CD4-positive, alpha-beta T cell treated with Interleukin-6 for 4 hours (primary cell): ENCODE measurements at regions not wholly inside any gene's neighbourhood (a gene's known extent, or its start where the extent isn't known, plus 50 kb on each side); places are given as distances from the start of the nearest gene placed in this dataset.

Experiments used
- DNase-seq: peaks from one replicate; pipeline ENCODE4 v3.0.0-alpha.2; 2020; ENCODE audit warnings: mixed read lengths

DNA sequence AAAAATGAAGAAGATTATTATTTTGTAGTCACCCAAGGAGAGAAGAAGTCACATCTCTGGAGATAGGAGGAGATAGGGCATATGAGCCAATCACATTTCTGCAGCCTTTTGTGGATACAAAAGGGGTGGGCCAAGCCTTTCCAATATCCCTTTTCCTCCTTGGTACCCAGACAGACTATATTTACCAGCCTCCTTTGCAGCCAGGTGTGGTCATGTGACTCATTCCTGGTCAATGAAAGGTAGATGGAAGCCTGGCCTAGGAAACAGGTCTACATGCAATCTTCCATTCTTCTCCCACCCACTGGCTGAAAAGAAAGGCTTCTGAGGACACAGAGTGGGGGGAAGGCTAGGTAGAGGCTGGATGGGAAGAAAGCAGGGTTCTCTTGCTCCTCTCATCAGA, 58.1 kb upstream of the ERG start:
- DNase-seq, result no peak

DNA sequence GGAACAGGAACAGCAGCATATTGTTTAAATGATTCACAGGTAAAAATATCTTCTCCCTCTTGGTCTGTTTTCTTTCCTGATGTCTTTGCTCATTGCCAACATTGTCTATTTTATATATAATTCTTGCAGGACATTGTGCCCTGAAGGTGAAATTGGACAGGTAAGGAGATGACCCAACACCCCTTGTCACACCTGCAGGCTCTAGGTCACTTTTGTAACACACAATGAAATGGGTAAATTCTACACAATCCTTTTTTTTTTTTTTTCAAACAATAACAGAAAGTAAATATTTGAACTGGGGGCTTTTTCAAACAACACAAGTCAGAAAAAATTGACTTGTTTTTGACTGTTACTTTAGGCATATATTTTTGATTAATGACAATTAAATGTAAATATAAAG, 62.9 kb upstream of the ERG start:
- no peak for DNase-seq

DNA sequence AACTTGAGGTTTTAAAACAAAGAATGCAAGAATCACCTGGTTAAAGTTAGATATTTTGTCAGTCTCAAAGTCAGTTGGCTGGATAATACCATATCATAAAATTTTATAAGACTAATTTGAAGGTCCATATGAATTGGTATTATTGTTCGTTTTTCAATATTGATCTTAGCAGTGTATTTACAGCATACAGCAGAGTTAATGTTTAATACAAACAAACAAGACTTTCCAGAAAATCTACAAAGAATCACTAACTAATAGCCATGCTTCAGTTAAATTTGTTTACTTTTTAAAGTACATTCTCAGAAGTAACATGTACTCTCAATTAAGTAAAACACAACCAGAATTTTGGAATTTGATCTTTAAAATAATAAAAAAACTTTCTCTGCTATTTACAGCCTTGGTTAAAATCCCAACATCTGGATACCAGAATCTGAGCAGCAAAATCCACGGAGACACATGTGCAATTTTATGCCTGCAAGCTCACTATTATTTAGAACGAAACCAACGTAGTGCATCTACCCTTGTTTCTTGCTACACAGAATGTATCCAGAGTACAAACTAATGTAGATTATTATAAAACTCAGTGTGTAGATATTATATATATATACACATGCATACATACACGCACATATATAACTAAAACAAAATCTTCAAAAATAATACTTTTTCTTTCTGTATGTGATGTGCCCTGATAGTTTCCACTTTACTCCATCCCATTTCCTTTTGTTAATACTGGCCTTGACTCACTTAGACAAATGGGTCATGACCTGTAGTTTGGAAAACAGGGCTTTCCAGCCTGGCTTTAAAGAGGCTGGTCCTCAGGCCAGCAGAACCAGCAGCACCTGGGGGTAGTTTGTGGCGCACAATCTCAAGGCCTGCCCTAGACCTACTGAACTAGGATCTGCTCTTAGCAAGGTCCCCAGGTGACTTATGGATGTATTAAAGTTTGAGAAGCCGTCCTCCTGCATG, 63.6 kb upstream of the ERG start:
- DNase-seq, result no peak

DNA sequence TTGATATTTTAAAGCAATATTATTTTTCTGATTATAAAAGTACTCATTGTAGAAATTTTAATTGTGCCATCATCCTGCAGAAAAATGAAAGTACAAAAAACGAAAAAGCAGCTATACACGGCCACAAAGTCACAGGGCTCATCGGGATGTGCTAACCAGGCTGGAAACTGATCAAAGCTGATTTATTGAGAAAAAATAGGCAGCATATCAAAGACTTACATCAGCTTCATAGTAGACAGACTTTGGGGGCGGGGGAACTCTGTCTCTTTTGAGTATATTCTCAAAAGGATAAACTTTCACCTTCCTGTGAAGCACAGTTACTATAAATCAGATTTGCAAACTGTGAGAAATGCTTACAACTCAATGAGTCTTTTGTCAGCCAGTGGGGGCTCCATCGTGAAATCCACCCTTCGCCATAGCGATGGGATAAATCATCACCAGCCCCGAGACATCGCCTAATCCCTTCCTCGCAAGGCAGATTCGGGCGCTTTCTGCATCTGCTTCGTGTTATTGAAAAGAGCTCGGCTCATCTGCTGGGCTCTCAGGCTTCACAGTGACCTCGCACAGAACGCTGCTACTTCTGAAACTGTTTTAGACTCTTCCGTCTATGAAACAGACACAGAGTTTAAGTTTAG, 69.2 kb upstream of the ERG start:
- DNase-seq, result no peak

DNA sequence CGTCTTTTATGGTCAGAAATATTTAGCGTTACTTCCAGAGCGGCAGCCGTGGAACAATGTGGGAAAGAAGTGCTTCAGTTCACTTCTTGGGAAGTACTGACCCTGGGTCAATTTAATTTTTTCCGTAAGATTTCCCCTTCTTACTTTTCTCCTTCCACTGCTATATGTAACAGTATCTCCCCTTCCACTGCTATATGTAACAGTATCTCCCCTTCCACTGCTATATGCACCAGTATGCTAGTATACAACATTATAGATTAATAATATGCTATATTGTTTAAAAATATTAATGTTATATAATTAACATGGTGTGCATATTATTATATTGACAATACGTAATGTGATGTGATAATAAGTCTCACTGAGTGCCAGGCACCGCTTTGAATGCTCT, 69.7 kb upstream of the ERG start:
- DNase-seq, result no peak

DNA sequence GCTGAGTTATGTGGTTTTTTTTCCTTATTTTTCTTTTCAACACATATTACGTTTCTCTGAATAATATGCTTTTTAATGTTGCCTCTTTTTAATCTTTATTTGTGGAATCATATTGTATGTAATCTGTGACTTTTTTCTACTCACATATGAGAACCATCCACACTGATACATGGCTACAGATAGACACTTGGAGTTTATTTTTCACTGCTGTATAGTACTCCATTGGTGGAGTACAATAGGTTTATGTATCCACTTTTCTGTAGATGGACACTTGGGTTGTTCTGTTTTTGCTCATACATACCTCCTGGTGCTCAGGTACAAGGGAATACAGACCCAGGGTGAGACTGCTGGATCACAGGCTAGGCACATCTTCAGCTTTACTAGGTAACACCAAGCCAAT, 71.5 kb upstream of the ERG start:
- no peak for DNase-seq

DNA sequence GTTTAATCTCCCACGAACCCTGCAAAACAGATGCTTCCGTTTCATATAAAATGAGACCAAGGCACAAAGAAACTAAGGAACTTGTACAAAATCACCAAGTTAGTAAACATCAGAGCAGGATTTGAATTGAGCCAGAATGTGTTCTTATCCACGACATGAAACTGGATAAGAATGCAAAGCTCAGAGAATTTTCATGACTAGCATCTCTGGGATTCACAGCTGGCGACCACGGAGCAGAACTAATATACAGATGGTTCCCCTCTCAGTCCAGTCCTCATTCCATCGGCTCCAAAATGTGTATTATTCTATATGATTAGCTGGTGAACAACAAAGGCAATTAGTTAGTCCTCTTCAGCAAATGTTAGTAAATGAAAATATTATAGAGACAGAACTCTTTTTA, 72.3 kb upstream of the ERG start:
- no peak for DNase-seq

DNA sequence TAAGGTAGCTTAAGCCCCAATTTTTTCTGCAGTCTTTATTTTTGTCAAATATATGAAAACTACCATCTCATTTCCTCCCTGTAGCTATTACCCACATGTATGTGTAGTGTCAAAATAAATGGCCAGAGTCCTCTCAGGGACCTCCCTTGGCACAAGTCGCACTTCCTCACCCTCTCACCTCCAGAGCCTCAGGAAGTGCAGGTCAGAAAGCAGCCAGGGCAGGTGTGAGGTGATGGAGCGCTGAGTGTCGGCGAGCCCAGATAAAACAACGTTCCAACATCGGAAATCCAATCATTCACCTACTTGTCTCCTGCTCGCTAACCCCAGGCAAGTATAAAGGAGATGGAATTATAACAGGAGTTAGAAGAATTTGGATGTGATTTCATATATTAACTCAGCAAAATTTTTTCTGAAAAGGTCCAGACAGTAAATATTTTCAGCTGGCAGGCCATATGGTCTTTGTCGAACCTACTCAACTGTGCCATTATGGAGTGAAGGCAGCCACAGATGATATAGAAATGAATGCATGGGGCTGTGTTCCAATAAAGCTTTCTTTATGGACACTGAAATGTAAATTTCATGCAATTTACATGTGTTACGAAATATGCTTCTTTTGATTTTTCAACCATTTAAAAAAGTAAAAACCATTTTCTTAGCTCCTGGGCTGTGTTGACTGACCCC, 76.8 kb upstream of the ERG start:
- DNase-seq, result no peak

DNA sequence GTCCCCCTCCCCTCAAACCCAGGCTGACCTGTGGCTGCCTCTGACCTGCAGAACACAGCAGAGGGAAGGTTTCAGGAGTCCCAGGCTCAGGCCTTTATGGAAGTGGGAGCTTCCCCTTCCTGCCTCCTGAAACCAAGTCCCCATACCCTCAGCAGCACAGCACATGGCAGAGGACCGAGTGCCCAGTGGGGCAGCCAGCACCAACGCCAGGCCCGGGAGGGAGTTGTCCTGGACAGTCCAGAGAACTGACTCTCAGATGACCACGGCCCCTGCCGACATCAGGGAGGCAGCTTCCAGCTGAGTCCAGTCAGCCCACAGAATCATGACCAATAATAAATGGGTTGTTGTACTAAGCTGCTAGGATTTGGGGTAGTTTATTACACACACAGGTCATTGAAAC, 79.6 kb upstream of the ERG start:
- DNase-seq, result no peak

DNA sequence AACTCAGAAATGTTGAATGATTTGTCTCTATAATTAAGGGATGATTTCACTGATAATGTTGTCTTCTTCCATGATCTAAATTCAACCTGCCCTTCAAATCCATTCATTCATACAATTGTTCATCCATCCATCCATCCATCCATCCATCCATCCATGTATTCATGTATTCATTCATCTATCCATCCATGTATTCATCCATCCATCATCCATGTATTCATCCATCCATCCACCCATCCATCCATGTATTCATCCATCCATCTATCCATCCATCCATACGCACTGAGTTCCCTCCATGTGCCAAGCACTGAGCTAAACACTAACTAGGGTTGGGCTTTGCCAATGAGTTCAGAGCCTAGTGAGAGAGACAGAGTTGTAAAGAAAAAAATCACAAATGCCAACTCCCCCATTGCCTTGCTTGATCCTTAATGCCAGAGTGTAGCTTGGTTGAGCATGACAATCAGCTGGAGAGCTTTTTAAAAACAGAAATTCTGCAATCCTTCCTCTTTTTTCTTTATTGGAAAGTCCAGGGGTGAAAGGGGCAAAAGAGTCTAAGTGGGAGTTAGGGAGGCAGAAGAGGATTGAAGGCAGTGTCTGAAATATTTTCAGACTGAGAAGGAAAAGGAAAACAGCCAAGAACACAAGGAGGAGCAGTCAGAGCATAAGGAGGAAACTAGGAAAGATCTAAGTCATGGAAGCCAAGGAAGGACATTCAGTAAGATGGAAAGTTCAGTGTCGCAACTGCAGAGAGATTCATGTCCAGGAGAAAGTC, 92.4 kb upstream of the ERG start:
- DNase-seq, result no peak

DNA sequence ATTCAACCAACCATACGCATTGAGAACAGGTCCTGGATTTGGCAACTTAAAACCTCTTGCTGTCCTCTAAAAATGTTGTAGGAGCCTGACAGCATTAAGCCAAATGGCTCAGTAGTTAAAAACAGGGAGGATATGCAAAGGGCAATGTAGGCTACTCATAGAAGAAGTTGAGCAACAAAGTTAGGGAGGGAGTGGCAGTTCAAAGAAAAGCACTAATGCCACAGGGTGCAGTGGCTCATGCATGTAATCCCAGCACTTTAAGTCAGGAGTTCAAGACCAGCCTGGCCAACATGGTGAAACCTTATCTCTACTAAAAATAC, 92.9 kb upstream of the ERG start:
- no peak for DNase-seq

DNA sequence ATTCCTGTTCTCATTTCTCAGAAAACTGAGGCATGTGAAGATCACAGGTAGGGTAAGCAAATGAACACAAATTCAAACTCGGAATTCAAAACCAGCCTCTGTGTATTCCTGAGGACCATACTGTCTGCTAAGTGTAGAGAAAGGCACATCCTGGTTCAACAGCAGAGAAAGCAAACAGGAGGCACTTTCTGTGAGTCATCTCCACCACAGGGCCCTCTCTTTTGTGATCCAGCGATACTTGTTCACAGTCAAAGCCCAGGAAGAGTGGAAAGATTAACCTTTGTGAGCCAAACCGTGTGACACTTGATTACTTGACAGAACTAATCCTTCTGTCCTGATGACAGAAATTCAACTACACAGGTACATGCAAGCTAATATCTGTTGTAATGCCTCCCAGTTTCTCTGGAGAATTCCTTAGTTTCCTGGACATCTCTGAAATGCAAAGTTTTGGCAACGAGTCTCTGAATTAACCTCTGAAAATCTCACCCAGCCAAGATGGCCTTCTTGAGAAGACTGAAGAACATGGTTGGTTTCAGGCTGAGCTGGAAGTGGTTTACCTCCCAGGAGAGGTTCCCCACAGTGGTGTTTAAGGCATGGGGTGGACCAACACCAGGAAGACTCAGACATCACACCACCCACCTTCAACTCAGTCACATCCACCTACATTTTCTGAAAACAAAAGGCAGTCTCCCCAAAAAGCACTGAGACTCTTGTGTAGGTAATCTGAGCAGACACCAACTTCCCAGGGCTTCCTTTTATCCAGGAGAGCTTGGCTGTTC, 98.2 kb upstream of the ERG start:
- no peak for DNase-seq

DNA sequence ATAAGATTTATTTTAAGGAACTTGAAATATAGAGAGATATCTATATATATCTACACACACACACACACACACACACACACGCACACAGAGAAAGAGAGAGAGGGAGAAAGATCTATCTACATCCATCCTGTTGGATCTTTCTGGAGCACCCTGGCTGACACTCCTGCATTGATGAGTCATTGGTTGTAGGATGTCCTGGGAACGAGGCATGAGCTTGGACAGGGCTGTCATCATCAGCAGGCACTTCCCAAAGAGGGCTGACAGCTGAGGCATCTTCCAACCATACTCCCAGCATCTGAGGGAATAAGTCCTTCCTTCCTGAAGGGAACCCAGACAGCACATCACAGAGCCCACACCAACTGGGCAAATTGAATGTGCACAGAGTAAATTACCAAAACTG, 99.1 kb upstream of the ERG start:
- DNase-seq, result no peak

DNA sequence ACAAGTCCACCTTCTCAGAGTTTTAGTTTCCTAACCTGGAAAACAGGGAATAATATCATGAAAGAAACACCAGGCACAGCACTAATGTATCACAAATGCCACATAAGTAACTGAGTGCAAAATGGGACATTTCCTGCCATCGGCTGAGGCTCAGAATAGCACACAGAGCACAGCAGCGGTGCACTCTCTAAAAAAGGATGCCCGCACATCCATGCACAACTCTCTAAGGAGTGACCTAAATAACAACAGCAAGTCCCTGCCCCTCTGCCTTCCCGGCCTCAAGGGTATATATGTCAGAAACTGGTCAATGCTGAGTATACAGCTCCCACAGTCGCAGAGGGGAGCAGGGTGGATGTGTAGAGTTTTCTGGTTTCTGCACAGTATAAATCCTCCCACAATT, 100.1 kb upstream of the ERG start:
- DNase-seq, result no peak

DNA sequence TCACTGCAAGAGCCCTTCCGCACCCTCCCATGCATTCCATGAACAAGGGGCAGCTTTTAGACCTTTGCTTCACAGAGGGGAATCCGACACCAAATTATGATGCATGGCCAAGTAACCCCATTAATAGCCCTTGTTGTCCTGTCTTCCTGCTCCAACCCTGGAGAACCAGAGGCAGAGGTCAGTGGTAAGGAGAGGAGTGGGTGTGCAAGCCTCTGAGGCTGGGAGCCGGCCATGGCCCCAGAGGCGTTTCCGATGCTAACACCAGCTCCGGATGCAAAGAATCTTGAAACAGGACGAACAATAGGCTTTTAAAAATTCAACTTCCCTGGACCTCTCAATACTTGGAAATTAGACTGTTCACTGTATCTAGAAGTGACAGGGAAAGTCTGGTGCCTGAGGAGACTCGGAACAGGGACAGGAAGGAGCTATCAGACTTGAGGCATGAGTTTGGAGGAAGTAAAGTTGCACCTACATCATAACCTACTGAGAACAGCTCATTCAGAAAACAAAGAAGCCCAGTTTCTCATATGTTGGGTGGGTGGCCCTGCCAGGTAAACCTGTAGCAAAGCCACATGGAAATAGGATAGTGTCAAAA, 101.2 kb upstream of the ERG start:
- DNase-seq, result no peak

DNA sequence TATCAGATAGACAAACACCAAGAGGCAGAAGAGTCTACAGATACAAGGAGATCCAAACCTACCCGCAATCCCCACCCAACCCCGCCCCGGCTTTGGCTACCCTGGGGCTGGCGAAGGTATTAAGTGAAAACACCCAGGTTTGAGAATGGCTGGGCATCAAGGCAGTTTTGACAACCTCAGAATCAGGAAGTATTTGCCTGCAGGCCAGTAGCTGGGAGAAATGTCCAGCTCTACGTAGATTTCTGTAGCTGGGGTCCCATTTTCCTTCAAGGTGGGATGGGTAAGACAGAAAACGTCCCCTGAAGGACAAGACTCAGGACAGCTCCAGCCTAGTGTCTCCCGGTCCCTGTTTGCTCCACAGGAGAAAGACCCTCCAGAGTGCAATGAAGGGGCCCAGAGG, 101.8 kb upstream of the ERG start:
- no peak for DNase-seq

DNA sequence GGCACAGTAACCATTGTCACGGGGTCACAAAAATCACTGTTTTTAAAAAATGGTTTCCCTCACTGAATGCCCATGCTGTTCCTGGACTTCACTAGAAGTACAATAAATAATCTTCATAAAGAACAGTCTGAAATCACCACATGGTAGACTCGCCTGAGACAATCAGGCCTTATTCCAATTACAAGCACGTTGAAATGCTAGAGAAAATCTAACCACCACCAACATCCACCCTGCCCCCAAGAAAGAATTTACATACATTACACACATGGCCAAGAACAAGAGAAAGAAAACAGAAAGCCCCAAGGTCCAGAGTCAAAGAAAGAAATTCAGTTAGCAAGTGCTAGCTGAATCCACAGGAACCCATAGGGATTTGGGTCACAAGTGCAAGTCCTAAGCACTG, 107.0 kb upstream of the ERG start:
- no peak for DNase-seq

DNA sequence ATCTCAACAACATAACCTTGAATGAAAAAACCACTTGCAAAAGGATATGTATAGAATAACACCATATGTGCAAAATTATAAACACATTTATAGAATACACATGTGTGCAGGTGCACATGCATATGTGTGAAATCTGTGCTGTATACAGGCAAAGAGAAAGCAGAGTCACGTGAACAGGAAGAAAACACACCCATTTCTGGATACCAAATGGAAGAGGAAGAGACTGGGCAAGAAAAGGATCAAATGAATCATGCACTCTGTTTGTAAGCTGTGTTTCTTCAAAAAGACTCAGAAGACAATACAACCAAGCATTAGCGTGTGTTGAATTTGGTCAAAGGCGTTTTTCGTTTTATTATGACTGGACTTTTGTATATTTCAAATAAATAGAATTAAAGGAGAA, 111.3 kb upstream of the ERG start:
- no peak for DNase-seq

DNA sequence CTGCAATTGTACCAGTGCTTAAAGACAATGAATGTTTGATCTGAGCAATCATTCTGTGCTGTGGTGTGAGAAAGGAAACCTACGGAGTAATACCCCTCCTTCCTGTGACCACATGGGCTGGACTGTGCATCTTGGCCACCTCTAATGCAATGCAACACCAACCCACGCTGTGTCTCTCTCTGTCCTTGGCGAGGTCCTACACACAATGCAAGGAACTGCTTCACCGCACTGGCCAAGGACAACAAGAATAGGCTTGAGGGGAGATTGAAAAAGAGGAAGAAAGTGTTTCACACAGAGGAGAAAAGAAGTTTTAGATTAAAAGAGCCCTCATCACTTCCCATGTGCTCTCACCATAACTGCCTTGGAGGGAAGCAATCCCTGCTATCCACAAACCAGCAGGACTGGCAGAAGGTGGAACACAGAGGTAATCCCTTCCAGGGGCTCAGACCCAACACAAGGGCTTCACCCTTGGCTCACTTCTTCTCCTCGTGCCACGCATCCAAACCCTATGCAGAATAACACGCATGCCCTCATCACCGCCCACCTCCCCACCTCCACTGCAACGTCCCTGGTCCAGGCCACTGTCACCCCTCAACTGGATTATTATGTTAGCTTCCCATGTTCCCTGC, 112.5 kb upstream of the ERG start:
- no peak for DNase-seq

DNA sequence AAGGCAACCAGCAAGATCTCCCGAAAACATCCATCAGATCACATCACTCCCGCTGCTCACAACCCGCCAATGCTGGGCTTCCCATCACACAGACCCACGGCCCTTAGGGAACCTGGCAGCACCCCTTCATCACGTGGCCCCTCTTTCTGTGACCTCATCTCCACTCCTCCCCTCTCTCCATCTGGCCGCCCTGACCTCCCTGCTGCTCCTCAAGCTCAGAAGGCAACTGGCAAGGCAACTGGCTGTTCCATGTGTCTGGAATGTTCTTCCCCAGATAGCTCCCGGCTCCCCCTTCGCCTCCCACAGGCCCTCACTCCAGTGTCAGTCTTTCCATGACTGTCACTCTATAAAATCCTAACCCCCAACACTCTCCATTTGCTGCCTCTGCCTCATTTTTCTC, 113.0 kb upstream of the ERG start:
- DNase-seq, result no peak

DNA sequence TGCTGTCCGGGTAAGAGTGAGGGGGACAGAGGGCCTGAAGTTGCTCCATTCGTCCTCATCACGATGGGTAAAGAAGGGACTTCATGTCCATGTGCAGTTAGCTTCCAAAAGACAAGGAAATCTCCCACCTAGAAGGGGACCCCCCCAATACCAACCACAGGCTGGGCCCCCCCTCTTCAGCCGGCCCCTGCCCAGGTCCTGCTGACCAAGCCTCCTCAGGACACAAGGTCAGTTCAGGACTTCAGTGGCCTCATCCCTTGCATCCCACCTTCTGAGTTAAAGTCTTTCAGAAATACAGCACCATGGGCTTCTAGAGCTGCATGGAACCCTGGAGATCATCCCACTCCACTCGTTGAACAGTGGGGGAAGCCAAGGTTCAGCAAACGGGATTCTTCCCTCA, 115.4 kb upstream of the ERG start:
- no peak for DNase-seq

DNA sequence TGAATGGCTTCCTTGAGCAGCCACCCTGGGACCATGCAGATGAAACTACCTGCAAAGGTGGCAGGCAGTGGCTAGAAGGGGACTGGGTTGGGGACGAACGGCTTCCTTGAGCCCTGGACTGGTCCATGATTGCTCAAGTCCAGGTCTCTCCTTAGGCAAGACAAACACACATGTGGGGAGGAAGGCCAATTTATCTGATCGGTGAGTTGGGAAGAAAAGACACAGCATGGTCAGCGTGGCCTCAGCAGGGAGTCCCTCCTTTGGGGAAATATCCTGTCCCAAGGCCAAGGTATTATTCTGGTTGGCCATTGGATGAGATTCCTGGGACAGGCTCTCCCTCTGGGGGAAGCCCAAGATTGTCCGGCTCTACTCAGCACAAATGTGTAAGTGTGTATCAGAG, 116.3 kb upstream of the ERG start:
- DNase-seq, result no peak
